Activated gamma-delta T cell treated with anti-CD3 and anti-CD28 coated beads, Interleukin-2, amount 50 U/mL, for 16 hours (primary cell): ENCODE measurements at regions not wholly inside any gene's neighbourhood (a gene's known extent, or its start where the extent isn't known, plus 50 kb on each side); places are given as distances from the start of the nearest gene placed in this dataset.

Experiments used
- DNase-seq: peaks from one replicate; pipeline ENCODE4 v3.0.0-alpha.2; 2020; ENCODE audit warnings: low read depth

- no peak for DNase-seq
These were observed 101.8 kb downstream of the CAND1 start for GRCh38 chr12:67370979-67371378.

GRCh38 chr12:67377021-67377420, 107.9 kb downstream of the CAND1 start:
- no peak for DNase-seq

GRCh38 chr12:67377541-67377940, 108.4 kb downstream of the CAND1 start:
- no peak for DNase-seq

GRCh38 chr12:67382241-67382871, 113.2 kb downstream of the CAND1 start:
- no peak for DNase-seq

- DNase-seq = no peak
These were observed 117.9 kb downstream of the CAND1 start for GRCh38 chr12:67386869-67387565.

- no peak for DNase-seq
These were observed 119.4 kb downstream of the CAND1 start for GRCh38 chr12:67388331-67389138.

- no peak for DNase-seq
These were observed 121.1 kb downstream of the CAND1 start for GRCh38 chr12:67390273-67390672.

GRCh38 chr12:67391034-67391433, 121.9 kb downstream of the CAND1 start:
- no peak for DNase-seq

- no peak for DNase-seq
These were observed 122.5 kb downstream of the CAND1 start for GRCh38 chr12:67391656-67392055.

- DNase-seq = no peak
These were observed 125.4 kb downstream of the CAND1 start for GRCh38 chr12:67394550-67394949.

- DNase-seq = no peak
These were observed 131.6 kb downstream of the CAND1 start for GRCh38 chr12:67400742-67401141.

GRCh38 chr12:67410246-67410645, 141.1 kb downstream of the CAND1 start:
- DNase-seq = no peak

- no peak for DNase-seq
These were observed 141.5 kb downstream of the CAND1 start for GRCh38 chr12:67410667-67411067.

GRCh38 chr12:67411562-67411961, 142.4 kb downstream of the CAND1 start:
- no peak for DNase-seq

GRCh38 chr12:67413577-67413976, 144.4 kb downstream of the CAND1 start:
- no peak for DNase-seq

GRCh38 chr12:67414011-67414715, 145.0 kb downstream of the CAND1 start:
- no peak for DNase-seq

GRCh38 chr12:67415473-67415872, 146.3 kb downstream of the CAND1 start:
- no peak for DNase-seq

GRCh38 chr12:67419810-67420209, 150.7 kb downstream of the CAND1 start:
- DNase-seq = no peak

- no peak for DNase-seq
These were observed 151.3 kb downstream of the CAND1 start for GRCh38 chr12:67420506-67420905.

- DNase-seq = no peak
These were observed 152.9 kb downstream of the CAND1 start for GRCh38 chr12:67422081-67422480.

- no peak for DNase-seq
These were observed 155.6 kb downstream of the CAND1 start for GRCh38 chr12:67424784-67425183.

- DNase-seq = no peak
These were observed 156.2 kb downstream of the CAND1 start for GRCh38 chr12:67425394-67425793.
